GM12892 (cell line): ENCODE measurements at regions not wholly inside any gene's neighbourhood (a gene's known extent, or its start where the extent isn't known, plus 50 kb on each side); places are given as distances from the start of the nearest gene placed in this dataset.

Source experiments
- POLR2A ChIP-seq: IDR thresholded peaks from 2 replicates; pipeline ENCODE4 v1.6.1; 2011; ENCODE audit warnings: low read depth, low read length, control low read depth
- POLR2AphosphoS5 ChIP-seq: IDR thresholded peaks from 2 replicates; pipeline ENCODE4 v1.6.1; 2011; ENCODE audit warnings: low read depth, low read length, control low read depth

- TF ChIP-seq POLR2AphosphoS5 (no peak), POLR2A (no peak)
These were observed 92.6 kb upstream of the NDUFV2 start for GRCh38 chr18:9009703-9010488.
